GM21381 (cell line): ENCODE measurements at regions not wholly inside any gene's neighbourhood (a gene's known extent, or its start where the extent isn't known, plus 50 kb on each side); places are given as distances from the start of the nearest gene placed in this dataset.

Experiments
- ATAC-seq: cut with Tn5 transposase; IDR thresholded peaks from one replicate; pipeline ENCODE4 v1.9.1; 2021; ENCODE audit warnings: mild to moderate bottlenecking, moderate library complexity; ENCODE audit not compliant: unreplicated experiment

DNA sequence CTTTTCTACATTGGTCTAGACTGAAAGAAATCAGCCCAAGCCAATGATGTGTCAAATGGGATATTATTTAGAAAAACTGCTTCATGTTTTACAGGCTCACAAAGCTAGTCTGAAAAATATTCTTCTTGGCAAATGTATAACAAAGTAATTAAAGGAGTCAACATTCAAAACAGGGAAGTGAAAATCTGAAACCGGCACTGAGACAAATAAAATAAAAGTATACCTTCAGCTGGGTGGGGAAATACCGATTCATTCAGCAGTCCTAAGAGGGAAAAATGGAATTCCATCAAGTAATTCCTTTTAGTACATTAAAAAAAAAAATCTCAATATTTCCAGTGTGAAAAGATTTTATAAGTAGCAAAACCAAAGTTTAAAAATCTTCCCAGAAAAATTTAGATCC lies 259.6 kb upstream of the SLC24A2 start:
- ATAC-seq, result no peak

DNA sequence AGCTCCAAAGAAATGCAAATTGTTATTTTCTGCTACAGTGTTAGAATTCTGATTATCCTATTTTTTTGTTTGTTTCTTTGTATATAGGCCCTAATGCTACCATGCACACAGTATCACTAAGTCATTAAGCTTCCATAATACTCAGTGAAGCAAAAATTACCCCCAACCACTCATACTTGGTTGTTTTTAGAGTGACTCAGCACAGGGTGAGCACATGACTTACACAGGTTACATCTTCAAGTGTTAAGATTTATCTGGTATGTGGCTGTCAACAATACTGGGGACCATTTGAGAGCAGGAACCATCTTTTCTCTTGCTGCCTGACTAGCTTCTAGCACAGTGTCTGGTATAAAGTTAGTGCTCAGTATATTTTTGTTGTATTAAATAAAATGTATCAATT lies 255.8 kb upstream of the SLC24A2 start:
- no peak for ATAC-seq

DNA sequence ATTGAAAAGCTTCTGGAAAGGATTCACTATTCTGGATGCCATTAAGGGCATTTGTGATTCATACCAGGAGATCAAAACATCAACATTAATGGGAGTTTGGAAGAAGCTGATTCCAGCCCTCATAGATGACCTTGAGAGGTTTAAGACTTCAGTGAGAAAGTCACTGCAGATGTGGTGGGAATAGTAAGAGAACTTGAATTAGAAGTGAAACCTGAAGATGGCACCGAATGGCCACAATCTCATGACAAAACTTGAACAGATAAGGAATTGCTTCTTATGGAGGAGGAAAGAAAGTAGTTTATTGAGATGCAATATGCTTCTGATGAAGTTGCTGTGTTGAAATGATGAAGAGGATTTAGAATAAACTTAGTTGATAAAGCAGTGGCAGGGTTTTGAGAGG lies 254.6 kb upstream of the SLC24A2 start:
- ATAC-seq, result peak; percentile 49

DNA sequence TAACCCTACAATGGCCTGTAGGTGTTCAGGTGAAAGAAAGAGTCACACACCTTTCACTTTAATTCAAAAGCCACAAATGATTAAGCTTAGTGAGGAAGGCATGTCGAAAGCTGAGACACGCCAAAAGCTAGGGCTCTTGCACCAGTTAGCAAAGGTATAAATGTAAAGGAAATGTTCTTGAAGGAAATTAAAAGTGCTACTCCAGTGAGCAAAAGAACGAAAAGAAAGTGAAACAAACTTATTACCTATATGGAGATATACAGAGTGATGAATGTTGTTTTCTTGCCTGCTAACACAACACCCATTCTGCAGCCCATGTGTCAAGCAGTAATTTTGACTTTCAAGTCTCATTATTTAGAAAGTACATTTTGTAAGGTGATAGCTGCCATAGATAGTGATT lies 254.2 kb upstream of the SLC24A2 start:
- ATAC-seq, result peak; percentile 75

DNA sequence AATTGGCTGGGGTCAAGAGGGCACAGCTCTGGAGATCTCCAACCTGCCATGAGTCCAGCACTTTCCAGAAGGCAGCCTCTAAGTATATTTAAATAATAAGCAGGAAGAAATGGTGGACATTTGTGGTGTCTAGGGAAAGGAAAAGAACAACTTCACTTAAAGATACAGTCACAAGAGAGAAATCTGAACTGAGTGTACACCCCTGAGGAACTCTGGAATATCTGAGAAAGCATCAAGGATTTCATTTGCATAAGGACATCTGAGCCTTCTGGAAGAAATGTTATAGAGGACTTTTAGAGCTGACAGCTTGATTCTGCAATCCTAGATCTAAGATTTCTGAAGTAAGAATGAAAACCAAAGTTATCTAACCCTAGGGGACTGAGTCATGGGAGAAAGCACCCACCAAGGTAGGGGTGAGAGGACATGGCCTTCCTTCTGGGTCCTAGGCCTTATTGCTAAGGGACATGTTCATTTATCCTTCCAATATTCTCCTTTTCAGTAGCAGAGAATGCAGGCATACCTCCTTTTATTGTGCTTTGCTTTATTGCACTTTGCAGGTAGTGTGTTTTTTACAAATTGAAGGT lies 253.4 kb upstream of the SLC24A2 start:
- ATAC-seq, result no peak

DNA sequence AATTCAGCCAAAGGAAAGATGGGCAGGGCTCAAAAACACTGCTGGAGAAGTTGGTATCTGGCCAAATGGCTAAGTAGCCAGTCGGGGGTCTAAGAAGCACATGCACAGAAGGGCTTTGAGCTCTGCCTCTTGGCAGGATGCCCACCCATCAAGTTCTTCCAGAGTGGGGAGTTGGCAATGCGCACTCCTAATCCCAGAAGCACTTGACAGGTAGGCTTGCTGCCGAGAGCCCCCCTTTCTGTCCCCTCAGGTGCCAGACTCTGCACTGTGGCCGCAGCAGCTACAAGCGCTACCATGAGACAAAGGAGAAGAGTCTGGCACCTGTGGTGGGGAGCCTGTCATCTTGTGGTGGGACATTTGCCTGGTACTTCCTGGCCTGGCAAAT lies 252.9 kb upstream of the SLC24A2 start:
- no peak for ATAC-seq

DNA sequence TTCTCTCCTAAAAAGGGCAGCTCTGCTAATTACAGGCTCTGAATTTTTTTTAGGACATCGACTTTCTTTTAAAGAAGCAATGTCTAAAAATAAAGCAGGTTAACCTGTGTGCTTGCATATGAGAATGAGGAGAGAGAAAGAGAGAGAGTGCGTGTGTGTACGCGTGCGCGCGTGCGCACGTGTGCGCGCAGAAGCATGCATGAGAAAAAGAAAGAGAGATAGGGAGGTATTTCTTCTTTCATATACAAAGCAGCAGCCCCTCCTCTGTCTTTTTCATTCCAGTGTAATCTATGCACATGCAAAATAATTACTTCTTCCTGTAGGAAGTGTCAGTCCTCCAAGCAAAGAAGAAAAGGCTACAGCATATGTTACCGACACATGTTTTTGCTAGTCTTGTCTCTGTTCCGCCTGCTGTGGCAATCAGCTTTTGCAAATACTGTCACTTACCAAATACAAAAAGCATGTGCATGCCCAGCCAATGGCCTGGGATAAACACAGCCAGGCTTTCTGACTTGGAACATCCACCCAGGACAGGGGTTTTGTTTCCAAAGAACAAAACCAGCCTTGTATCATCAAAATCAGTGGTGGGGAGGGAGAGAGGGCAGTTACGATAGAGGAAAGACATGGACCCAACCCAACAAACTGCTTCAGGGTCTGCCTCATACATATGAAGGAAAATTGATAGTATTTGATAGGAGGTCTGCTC lies 252.3 kb upstream of the SLC24A2 start:
- ATAC-seq, result no peak

DNA sequence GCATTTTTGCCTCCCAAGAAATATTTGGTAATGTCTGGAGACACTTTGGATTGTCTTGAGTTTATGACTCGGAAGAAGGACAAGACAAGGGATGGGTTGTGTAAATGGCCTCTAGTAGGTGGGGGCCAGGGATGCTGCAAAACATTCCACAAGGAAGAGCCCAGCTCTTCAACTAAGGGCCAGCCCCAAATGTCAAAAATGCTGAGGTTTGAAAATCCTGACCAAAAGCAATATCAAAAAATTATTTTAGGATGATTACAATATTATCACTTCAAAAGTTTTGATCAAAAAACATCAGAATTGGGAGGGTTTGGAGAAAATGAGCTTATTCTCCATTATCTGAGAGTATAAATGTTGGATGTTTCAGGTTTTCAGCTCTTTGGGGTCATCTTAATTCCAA lies 248.9 kb upstream of the SLC24A2 start:
- ATAC-seq, result no peak

- ATAC-seq, result no peak
Measured at GRCh38 chr9:20033511-20033910, 244.7 kb upstream of the SLC24A2 start.

- ATAC-seq, result no peak
Measured at GRCh38 chr9:20032413-20033006, 243.7 kb upstream of the SLC24A2 start.

DNA sequence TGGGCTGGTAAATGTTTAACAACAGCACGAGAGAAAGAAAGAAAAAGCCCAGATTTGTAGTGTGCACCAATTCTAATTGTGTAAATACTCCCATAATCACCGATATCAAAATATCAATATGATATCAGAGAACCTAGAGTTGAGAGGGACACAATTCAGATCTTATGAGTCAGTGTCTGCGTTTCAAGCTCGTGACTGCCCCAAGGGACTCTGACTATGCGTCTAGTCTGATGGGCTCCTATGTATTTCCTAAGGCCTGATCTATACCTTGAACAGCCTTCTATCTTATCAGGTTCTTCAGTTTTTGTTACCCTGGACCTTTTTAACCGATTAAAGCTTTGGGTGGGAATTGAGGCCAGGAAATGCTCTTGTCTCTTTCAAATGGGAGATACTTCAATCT lies 243.0 kb upstream of the SLC24A2 start:
- ATAC-seq, result no peak

DNA sequence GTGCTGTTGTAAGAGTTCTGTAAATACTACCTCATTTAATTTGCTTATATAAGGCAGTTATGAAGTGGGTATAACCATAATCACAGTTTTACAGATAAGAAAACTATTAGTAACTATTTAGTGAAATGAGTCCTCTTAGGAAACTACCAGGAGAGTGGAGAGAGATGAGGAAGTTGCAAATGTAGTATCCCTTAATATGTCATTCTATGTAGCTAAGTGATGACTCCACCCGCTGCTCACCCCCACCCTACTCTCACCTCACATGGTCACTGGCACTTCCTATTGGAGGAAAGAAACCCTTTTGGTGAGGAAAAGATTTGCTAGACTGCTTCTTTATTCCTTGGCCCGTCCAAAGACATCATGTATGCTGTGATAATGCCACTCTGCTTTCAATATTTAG lies 241.8 kb upstream of the SLC24A2 start:
- ATAC-seq, result no peak

GRCh38 chr9:20030221-20030620 lies 241.4 kb upstream of the SLC24A2 start:
- ATAC-seq, result no peak

GRCh38 chr9:20028849-20029231 lies 240.0 kb upstream of the SLC24A2 start:
- no peak for ATAC-seq

DNA sequence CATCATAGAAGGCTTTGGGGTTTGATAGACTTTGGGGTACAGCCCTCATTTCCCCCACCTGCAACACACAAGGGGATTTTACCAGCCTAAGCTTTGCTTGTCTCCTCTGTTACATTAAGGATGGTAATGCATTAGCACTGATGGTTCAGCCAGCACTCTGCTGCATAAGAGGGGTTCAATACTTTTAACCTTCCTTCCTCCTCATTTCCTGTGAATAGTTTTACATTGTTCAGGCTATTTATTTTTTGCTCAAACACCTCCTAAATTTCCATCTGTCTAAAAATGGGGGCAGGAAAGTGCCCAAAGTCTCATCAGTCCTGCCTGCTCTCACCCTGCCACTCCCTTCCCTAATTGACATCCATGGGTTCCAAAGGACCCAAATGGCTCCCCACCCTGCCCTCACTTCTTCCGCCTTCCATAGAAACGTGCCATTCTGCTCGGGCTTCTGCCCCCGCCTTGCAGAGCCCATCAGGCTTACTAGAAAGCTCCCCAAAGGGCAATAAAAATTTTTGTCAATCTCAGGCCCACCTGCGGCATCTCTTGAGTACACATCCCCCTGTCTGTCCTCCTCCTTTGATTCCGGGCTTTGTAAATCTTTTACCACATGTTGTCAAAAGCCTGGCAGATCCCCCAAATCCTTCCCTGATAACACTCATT lies 239.5 kb upstream of the SLC24A2 start:
- no peak for ATAC-seq

DNA sequence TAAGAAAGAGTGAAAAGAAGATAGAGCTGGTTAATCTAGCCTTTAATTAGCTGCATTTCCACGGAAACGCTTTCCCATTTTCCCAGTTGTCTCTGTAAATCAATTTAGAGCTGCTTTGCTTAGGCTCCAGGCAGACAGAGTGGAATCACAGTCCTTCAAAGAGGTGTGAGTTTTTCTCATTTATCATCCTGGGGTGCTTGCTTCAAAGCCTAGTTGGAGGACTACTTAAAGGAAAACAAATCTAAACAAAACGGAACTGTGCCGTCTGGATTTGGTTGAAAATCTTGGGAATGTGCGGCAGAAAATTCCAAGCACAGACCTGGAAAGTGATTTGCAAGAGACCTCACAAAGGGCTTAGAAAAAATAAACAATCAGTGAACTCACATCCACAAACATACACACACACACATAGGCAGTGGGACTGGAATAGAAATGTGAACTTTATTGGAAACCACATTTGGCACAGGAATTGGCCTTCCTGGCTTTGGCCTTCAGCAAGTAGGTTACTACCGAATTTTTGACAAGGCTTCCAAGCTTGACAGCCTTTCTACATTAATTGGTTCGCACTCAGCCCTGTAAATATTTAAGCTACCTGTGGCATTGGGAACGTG lies 235.2 kb upstream of the SLC24A2 start:
- ATAC-seq, result no peak

- ATAC-seq, result no peak
Measured at GRCh38 chr9:20023210-20023905, 234.5 kb upstream of the SLC24A2 start.

GRCh38 chr9:20022410-20022809 lies 233.6 kb upstream of the SLC24A2 start:
- no peak for ATAC-seq

- ATAC-seq, result no peak
Measured at GRCh38 chr9:20016611-20017010, 227.8 kb upstream of the SLC24A2 start.

- ATAC-seq, result peak; percentile 83
Measured at GRCh38 chr9:20015427-20015931, 226.6 kb upstream of the SLC24A2 start.

GRCh38 chr9:20014168-20014567 lies 225.3 kb upstream of the SLC24A2 start:
- ATAC-seq, result no peak
